Liver (tissue), 8 donors: ENCODE measurements at regions not wholly inside any gene's neighbourhood (a gene's known extent, or its start where the extent isn't known, plus 50 kb on each side); places are given as distances from the start of the nearest gene placed in this dataset.

Source experiments
- DNase-seq: peaks from one replicate; pipeline ENCODE4 v3.0.0-alpha.2; 2017; ENCODE audit warnings: low spot score
- H3K27ac ChIP-seq, 2 donors: one replicate each; pipeline ENCODE4 v1.7.0; 2013; ENCODE audit warnings: inconsistent platforms in 2 of 2, low read length in 2 of 2, control low read depth in 1 of 2, low read depth in 1 of 2, mild to moderate bottlenecking in 1 of 2
- H3K27me3 ChIP-seq, 4 donors: one replicate each; pipeline versions ENCODE4 v1.6.1 to v1.7.0; 2013; ENCODE audit warnings: low read length in 3 of 4, inconsistent platforms in 1 of 4, mild to moderate bottlenecking in 1 of 4, moderate library complexity in 1 of 4; ENCODE audit not compliant: control insufficient read depth in 4 of 4, insufficient read depth in 4 of 4
- H3K36me3 ChIP-seq, 4 donors: one replicate each; pipeline versions ENCODE4 v1.6.1 to v1.7.0; 2013; ENCODE audit warnings: low read length in 3 of 4, mild to moderate bottlenecking in 3 of 4, low read depth in 1 of 4, moderate library complexity in 1 of 4; ENCODE audit not compliant: control insufficient read depth in 4 of 4, insufficient read depth in 3 of 4
- H3K4me1 ChIP-seq, 4 donors: one replicate each; pipeline versions ENCODE4 v1.6.1 to v1.7.0; 2013; ENCODE audit warnings: low read length in 3 of 4, mild to moderate bottlenecking in 3 of 4, moderate library complexity in 1 of 4; ENCODE audit not compliant: control insufficient read depth in 4 of 4, insufficient read depth in 4 of 4
- H3K4me3 ChIP-seq, 3 donors: one replicate each; pipeline versions ENCODE4 v1.6.1 to v1.7.0; 2013; ENCODE audit warnings: low read length in 3 of 3, control low read depth in 1 of 3, low read depth in 1 of 3, mild to moderate bottlenecking in 1 of 3
- H3K9ac ChIP-seq, 2 donors: one replicate each; pipeline ENCODE4 v1.7.0; 2013; ENCODE audit warnings: low read length in 2 of 2, mild to moderate bottlenecking in 2 of 2, moderate library complexity in 2 of 2, control low read depth in 1 of 2, low read depth in 1 of 2
- H3K9me3 ChIP-seq, 4 donors: one replicate each; pipeline versions ENCODE4 v1.6.1 to v1.7.0; 2013; ENCODE audit warnings: low read length in 3 of 4; ENCODE audit not compliant: control insufficient read depth in 4 of 4
- EGR1 ChIP-seq, 2 donors: IDR thresholded peaks; 2 replicates each; pipeline ENCODE4 v1.6.1; 2016 to 2018; ENCODE audit warnings: antibody characterized with exemption in 2 of 2, low read depth in 2 of 2
- FOXA1 ChIP-seq: IDR thresholded peaks from 2 replicates; pipeline ENCODE4 v1.6.1; 2016; ENCODE audit warnings: antibody characterized with exemption
- FOXA2 ChIP-seq: IDR thresholded peaks from 2 replicates; pipeline ENCODE4 v1.6.1; 2016; ENCODE audit warnings: antibody characterized with exemption
- GABPA ChIP-seq, 2 donors: IDR thresholded peaks in 1 of 2; conservative IDR thresholded peaks in 1 of 2; 2 replicates each; pipeline ENCODE4 v1.6.1; 2016; ENCODE audit warnings: antibody characterized with exemption in 2 of 2, mild to moderate bottlenecking in 1 of 2, moderate library complexity in 1 of 2
- HNF4A ChIP-seq, 2 donors: conservative IDR thresholded peaks; 2 replicates each; pipeline ENCODE4 v1.6.1; 2016; ENCODE audit warnings: antibody characterized with exemption in 2 of 2, mild to moderate bottlenecking in 2 of 2
- HNF4G ChIP-seq: IDR thresholded peaks from 2 replicates; pipeline ENCODE4 v1.6.1; 2016; ENCODE audit warnings: antibody characterized with exemption
- JUND ChIP-seq, 2 donors: IDR thresholded peaks; 2 replicates each; pipeline ENCODE4 v1.6.1; 2016; ENCODE audit warnings: antibody characterized with exemption in 2 of 2
- MAX ChIP-seq: IDR thresholded peaks from 2 replicates; pipeline ENCODE4 v1.6.1; 2016; ENCODE audit warnings: antibody characterized with exemption
- NR2F2 ChIP-seq: IDR thresholded peaks from 2 replicates; pipeline ENCODE4 v1.6.1; 2016; ENCODE audit warnings: antibody characterized with exemption
- RAD21 ChIP-seq, 2 donors: IDR thresholded peaks; 2 replicates each; pipeline ENCODE4 v1.6.1; 2016; ENCODE audit warnings: antibody characterized with exemption in 2 of 2, mild to moderate bottlenecking in 2 of 2
- REST ChIP-seq: IDR thresholded peaks from 2 replicates; pipeline ENCODE4 v1.6.1; 2016; ENCODE audit warnings: antibody characterized with exemption, mild to moderate bottlenecking
- RXRA ChIP-seq, 2 donors: IDR thresholded peaks; 2 replicates each; pipeline ENCODE4 v1.6.1; 2017 to 2018; ENCODE audit warnings: antibody characterized with exemption in 2 of 2, mild to moderate bottlenecking in 1 of 2
- SP1 ChIP-seq: IDR thresholded peaks from 2 replicates; pipeline ENCODE4 v1.6.1; 2018; ENCODE audit warnings: antibody characterized with exemption, mild to moderate bottlenecking
- TAF1 ChIP-seq: conservative IDR thresholded peaks from 2 replicates; pipeline ENCODE4 v1.6.1; 2016; ENCODE audit warnings: antibody characterized with exemption, mild to moderate bottlenecking
- YY1 ChIP-seq: IDR thresholded peaks from 2 replicates; pipeline ENCODE4 v1.6.1; 2016; ENCODE audit warnings: antibody characterized with exemption, mild to moderate bottlenecking
- WGBS: extraction: QIAGEN DNeasy Blood & Tissue Kit; methylation state at CpG from one replicate; pipeline ENCODE4 v1.1.7; 2013; 5-methylcytosine and 5-hydroxymethylcytosine counted together
- TF ChIP-seq, protein P1 (sequence below): fragments of 150-350 bp; IDR thresholded peaks from 2 replicates; pipeline ENCODE4 v1.5.1; 2017; ENCODE audit warnings: improper control_type of control experiment, low read depth, low read length; ENCODE audit not compliant: missing input control
- TF ChIP-seq, protein P2 (sequence below): IDR thresholded peaks from 2 replicates; pipeline ENCODE4 v1.6.1; 2016; ENCODE audit warnings: antibody characterized with exemption
- TF ChIP-seq, protein P3 (sequence below): IDR thresholded peaks from 2 replicates; pipeline ENCODE4 v1.6.1; 2016; ENCODE audit warnings: antibody characterized with exemption
- donor health status: healthy.
- donor health status: healthy.
- donor health status: healthy.
- donor health status: healthy.
- donor health status: healthy.

DNA sequence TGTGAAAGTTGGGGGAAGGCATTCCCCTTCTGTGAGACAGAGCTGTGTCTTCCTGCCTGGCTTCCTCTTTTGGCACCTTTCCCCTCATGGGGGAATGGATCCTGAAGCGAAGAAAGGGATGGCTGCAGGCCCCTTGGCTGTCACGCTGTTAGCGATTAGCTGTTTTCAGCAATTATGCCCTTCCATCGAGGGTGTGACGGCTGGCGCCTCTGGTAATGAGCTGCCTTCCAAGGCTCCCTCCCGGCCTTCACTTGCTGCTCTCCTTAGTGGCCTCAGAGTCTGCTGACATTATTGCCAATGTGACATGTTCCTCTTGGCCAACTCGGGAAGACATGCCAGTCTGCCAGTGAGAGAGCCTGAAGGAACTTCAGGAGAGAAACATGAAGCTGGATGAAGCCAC, 162.1 kb downstream of the ZIC5 start:
- H3K9me3 ChIP-seq = no peaks in the 10 kb centered on the region
- H3K36me3 ChIP-seq = no peaks in the 10 kb centered on the region
- peaks cover 14 to 40% (median 25%) of the 10 kb centered on the region in 4 donors for H3K4me1 ChIP-seq
- H3K9ac ChIP-seq = no peak overlapping the region
- 82% methylated on average over 8 of the region's 8 CpGs for WGBS
- H3K4me3 ChIP-seq = no peak overlapping the region
- H3K27ac ChIP-seq = peak overlapping the region; percentile 62 to 64
- no peaks in the 10 kb centered on the region for H3K27me3 ChIP-seq
- DNase-seq = no peak
- TF ChIP-seq TAF1 (no peak), RAD21 (IDR thresholded peaks at IDR 0.05) (no peak), GABPA (IDR thresholded peaks at IDR 0.05 in 1 of 2, conservative IDR thresholded peaks at IDR 0.05 in 1 of 2) (no peak), JUND (IDR thresholded peaks at IDR 0.05) (no peak), NR2F2 (no peak), EGR1 (IDR thresholded peaks at IDR 0.05; ENCODE audit: low read depth in 2 of 2) (no peak), SP1 (no peak), FOXA2 (no peak), HNF4A (conservative IDR thresholded peaks at IDR 0.05) (no peak), RXRA (IDR thresholded peaks at IDR 0.05) (no peak), HNF4G (no peak), FOXA1 (no peak), YY1 (no peak), MAX (no peak), REST (no peak)
- TF ChIP-seq, protein P1, sequence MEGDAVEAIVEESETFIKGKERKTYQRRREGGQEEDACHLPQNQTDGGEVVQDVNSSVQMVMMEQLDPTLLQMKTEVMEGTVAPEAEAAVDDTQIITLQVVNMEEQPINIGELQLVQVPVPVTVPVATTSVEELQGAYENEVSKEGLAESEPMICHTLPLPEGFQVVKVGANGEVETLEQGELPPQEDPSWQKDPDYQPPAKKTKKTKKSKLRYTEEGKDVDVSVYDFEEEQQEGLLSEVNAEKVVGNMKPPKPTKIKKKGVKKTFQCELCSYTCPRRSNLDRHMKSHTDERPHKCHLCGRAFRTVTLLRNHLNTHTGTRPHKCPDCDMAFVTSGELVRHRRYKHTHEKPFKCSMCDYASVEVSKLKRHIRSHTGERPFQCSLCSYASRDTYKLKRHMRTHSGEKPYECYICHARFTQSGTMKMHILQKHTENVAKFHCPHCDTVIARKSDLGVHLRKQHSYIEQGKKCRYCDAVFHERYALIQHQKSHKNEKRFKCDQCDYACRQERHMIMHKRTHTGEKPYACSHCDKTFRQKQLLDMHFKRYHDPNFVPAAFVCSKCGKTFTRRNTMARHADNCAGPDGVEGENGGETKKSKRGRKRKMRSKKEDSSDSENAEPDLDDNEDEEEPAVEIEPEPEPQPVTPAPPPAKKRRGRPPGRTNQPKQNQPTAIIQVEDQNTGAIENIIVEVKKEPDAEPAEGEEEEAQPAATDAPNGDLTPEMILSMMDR = no peak
- TF ChIP-seq, protein P2, sequence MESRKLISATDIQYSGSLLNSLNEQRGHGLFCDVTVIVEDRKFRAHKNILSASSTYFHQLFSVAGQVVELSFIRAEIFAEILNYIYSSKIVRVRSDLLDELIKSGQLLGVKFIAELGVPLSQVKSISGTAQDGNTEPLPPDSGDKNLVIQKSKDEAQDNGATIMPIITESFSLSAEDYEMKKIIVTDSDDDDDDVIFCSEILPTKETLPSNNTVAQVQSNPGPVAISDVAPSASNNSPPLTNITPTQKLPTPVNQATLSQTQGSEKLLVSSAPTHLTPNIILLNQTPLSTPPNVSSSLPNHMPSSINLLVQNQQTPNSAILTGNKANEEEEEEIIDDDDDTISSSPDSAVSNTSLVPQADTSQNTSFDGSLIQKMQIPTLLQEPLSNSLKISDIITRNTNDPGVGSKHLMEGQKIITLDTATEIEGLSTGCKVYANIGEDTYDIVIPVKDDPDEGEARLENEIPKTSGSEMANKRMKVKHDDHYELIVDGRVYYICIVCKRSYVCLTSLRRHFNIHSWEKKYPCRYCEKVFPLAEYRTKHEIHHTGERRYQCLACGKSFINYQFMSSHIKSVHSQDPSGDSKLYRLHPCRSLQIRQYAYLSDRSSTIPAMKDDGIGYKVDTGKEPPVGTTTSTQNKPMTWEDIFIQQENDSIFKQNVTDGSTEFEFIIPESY = no peak
- TF ChIP-seq, protein P3, sequence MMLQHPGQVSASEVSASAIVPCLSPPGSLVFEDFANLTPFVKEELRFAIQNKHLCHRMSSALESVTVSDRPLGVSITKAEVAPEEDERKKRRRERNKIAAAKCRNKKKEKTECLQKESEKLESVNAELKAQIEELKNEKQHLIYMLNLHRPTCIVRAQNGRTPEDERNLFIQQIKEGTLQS = no peak
